ENCODE measurements at regions not wholly inside any gene's neighbourhood (a gene's known extent, or its start where the extent isn't known, plus 50 kb on each side); places are given as distances from the start of the nearest gene placed in this dataset.

- intact Hi-C loops (cut with DNase I): no loop called here
- FAIRE-seq (no peak), DNase-seq (no peak), ATAC-seq (no peak)
- no peak for TF ChIP-seq CTCF (IDR thresholded peaks at IDR 0.05)
- H3K4me3 ChIP-seq: no peak overlapping the region
- H3K27ac ChIP-seq: no peak overlapping the region
- WGBS, 2 donors: 60 to 76% methylated on average over 1 of the region's 1 CpG
- no peaks in the 10 kb centered on the region for H3K9me3 ChIP-seq
- no peaks in the 10 kb centered on the region for H3K36me3 ChIP-seq
- H3K27me3 ChIP-seq: no peaks in the 10 kb centered on the region
- no peaks in the 10 kb centered on the region for H3K4me1 ChIP-seq
These were observed 782.0 kb downstream of the SLITRK1 start for GRCh38 chr13:83100237-83100636.

- Histone ChIP-seq H3K27me3 (no peaks in the 10 kb centered on the region), H3K27ac (no peak overlapping the region), H3K4me3 (no peak overlapping the region), H3K36me3 (no peaks in the 10 kb centered on the region), H3K9me3 (no peaks in the 10 kb centered on the region), H3K4me1 (no peaks in the 10 kb centered on the region)
- no peak for TF ChIP-seq CTCF (IDR thresholded peaks at IDR 0.05)
- intact Hi-C loops (cut with DNase I): no loop called here
- WGBS, 2 donors: 85 to 100% methylated on average over 1 of the region's 1 CpG
- no peak for FAIRE-seq
- no peak for ATAC-seq
- DNase-seq: no peak
These were observed 793.4 kb downstream of the SLITRK1 start for GRCh38 chr13:83088858-83089257.

GRCh38 chr13:83086948-83087347 is 795.3 kb downstream of the SLITRK1 start:
- FAIRE-seq: no peak

GRCh38 chr13:83086088-83086487 is 796.2 kb downstream of the SLITRK1 start:
- H3K4me3 ChIP-seq: no peak overlapping the region
- TF ChIP-seq CTCF (IDR thresholded peaks at IDR 0.05): no peak
- H3K4me1 ChIP-seq: no peaks in the 10 kb centered on the region
- ATAC-seq (no peak), FAIRE-seq (no peak), DNase-seq (no peak)
- no peaks in the 10 kb centered on the region for H3K9me3 ChIP-seq
- no peak overlapping the region for H3K27ac ChIP-seq
- intact Hi-C loops (cut with DNase I): no loop called here
- no peaks in the 10 kb centered on the region for H3K27me3 ChIP-seq
- no peaks in the 10 kb centered on the region for H3K36me3 ChIP-seq

More at GRCh38 chr13:83086948-83087347, 795.3 kb downstream of the SLITRK1 start:
- 72 to 75% methylated on average over 1 of the region's 1 CpG for WGBS, 2 donors
- DNase-seq (no peak), ATAC-seq (no peak)
- H3K27ac ChIP-seq: no peak overlapping the region
- H3K4me3 ChIP-seq: no peak overlapping the region
- H3K36me3 ChIP-seq: no peaks in the 10 kb centered on the region
- no peaks in the 10 kb centered on the region for H3K27me3 ChIP-seq
- intact Hi-C loops (cut with DNase I): no loop called here
- no peaks in the 10 kb centered on the region for H3K9me3 ChIP-seq
- no peaks in the 10 kb centered on the region for H3K4me1 ChIP-seq
- TF ChIP-seq CTCF (IDR thresholded peaks at IDR 0.05): no peak

- FAIRE-seq (no peak), ATAC-seq (no peak), DNase-seq (no peak)
- 71 to 79% methylated on average over 2 of the region's 2 CpGs for WGBS, 2 donors
- TF ChIP-seq CTCF (IDR thresholded peaks at IDR 0.05): no peak
- Histone ChIP-seq H3K27me3 (no peaks in the 10 kb centered on the region), H3K4me3 (no peak overlapping the region), H3K27ac (no peak overlapping the region), H3K36me3 (no peaks in the 10 kb centered on the region), H3K9me3 (no peaks in the 10 kb centered on the region), H3K4me1 (no peaks in the 10 kb centered on the region)
- intact Hi-C loops (cut with DNase I): no loop called here
These were observed 796.9 kb downstream of the SLITRK1 start for GRCh38 chr13:83085186-83085900.

Data from pancreas (tissue), 10 donors.